ENCODE measurements at regions not wholly inside any gene's neighbourhood (a gene's known extent, or its start where the extent isn't known, plus 50 kb on each side); places are given as distances from the start of the nearest gene placed in this dataset.

DNA sequence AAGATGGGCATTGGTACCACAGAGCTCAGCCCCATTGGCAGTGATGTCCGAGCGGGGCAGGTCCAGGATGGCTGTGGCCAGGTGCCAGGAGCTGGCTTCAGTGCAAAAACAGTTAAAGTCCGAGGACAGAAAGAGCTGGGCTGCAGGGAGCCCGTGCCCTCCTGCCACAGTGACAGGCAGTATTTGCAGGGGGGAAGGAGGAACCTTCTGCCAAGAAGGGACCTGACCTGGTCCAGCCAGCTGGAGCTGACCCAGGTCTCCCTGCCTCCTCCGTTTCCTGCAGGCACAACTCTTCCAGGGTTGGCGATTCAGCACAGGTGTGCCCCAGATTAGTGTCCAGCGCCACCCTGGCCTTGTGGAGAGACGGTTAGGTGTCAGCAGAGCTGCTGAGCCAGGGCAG lies 199.0 kb downstream of the ENGASE start:
- TF ChIP-seq Cebpa-rat (IDR thresholded peaks at IDR 0.05) = no peak
- Histone ChIP-seq H3K36me3 (no peaks in the 10 kb centered on the region), H3K27ac (no peak overlapping the region), H3K9me3 (replicated peaks in 1 of 11) (no peaks in the 10 kb centered on the region), H3K27me3 (no peaks in the 10 kb centered on the region), H4K20me1 (peaks cover 0 to 24% (median 0%) of the 10 kb centered on the region in 11 experiments; a peak in 6 of 22 replicates), H3K4me3 (no peak overlapping the region), H3K4me1 (peaks cover 0 to 23% (median 11%) of the 10 kb centered on the region in 10 experiments; a peak in 11 of 20 replicates), H3K9ac (no peak overlapping the region), H3K4me2 (no peak overlapping the region)

DNA sequence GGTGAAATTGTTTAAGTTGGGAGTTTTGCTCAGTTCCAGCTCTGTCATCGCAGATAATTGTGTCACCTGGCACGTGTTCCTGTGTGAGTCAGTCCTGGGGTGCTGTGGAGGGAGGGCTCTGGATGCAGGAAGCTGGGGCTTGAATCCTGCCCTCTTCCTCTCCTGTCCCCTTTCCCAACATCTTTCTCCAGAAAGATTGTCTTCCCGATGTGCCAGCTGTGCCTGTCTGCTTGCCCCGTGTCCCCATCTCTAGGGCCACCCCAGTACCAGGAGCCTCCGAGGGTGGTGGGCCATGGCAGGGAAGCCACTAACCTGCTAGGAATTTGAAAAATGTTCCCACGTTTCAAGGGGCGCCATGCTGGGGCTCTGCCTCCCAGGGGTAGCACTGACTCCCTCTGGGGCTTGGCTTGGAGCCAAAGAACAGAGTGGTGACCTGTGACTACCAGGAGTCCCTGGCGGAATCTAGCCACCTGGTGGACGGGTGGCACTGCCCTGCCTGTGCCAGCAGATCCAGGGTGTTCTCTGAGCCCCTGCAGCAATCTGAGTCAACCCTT lies 198.1 kb downstream of the ENGASE start:
- no peaks in the 10 kb centered on the region for H3K36me3 ChIP-seq
- no peaks in the 10 kb centered on the region for H3K9me3 ChIP-seq (replicated peaks in 1 of 11)
- H3K9ac ChIP-seq = no peak overlapping the region
- H3K27me3 ChIP-seq = no peaks in the 10 kb centered on the region
- H4K20me1 ChIP-seq = peaks cover 0 to 16% (median 0%) of the 10 kb centered on the region in 11 experiments; a peak in 5 of 22 replicates
- no peak overlapping the region for H3K27ac ChIP-seq
- peak overlapping the region in 2 of 11 experiments; percentile 9 to 16; a peak in 3 of 22 replicates for H3K4me2 ChIP-seq
- TF ChIP-seq Cebpa-rat (IDR thresholded peaks at IDR 0.05) = no peak
- H3K4me3 ChIP-seq = no peak overlapping the region
- peaks cover 0 to 23% (median 11%) of the 10 kb centered on the region in 10 experiments; a peak in 11 of 20 replicates for H3K4me1 ChIP-seq

DNA sequence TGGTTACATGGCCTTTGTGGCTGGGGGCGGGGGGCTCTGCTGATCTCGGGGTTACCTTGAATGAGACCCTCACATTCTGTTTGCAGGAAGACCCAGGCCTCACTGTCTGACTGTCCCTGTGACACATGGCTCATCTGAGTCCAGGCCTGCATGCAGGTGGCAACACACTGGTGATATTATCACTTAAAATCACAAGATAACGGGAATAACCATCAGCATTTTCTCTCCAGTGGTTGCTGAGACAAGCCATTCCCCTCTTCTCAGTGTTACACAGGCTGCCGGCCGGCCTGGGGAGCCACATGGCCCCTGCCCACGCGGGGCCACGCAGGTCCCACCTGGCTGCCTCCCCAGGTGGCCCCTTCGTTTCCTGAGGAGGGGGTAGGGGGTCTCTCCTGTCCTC lies 197.6 kb downstream of the ENGASE start:
- H3K27ac ChIP-seq = no peak overlapping the region
- no peak for TF ChIP-seq Cebpa-rat (IDR thresholded peaks at IDR 0.05)
- no peaks in the 10 kb centered on the region for H3K36me3 ChIP-seq
- H3K27me3 ChIP-seq = no peaks in the 10 kb centered on the region
- peaks cover 0 to 23% (median 11%) of the 10 kb centered on the region in 10 experiments; a peak in 11 of 20 replicates for H3K4me1 ChIP-seq
- H4K20me1 ChIP-seq = peaks cover 0 to 16% (median 0%) of the 10 kb centered on the region in 11 experiments; a peak in 4 of 22 replicates
- no peak overlapping the region for H3K4me3 ChIP-seq
- H3K9ac ChIP-seq = no peak overlapping the region
- peak overlapping the region in 2 of 11 experiments; percentile 9 to 16; a peak in 2 of 22 replicates for H3K4me2 ChIP-seq
- H3K9me3 ChIP-seq (replicated peaks in 1 of 11) = no peaks in the 10 kb centered on the region

DNA sequence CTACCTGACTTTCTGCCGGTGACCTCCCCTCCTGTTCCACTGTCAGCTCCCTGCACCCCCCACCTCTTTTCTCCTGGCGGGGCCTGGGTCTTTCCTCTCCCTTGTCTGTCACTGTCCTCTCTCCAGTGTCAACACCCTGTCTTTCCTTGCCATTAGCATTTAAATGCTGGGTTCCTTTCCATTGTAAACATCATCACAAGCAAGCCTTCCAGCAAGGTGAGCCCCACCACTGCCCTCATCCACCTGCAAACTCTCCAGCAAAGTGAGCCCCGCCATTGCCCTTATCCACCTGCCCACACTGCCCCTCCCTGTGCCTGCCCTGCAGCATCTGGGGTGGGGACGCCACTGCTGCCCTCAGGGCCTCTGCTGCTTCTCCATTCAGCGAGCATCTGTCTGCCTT lies 195.0 kb downstream of the ENGASE start:
- Histone ChIP-seq H3K4me1 (peaks cover 0 to 17% (median 6%) of the 10 kb centered on the region in 10 experiments; a peak in 10 of 20 replicates), H3K27me3 (no peaks in the 10 kb centered on the region), H4K20me1 (peaks cover 0 to 21% (median 0%) of the 10 kb centered on the region in 11 experiments; a peak in 5 of 22 replicates), H3K4me3 (no peak overlapping the region), H3K9ac (no peak overlapping the region), H3K9me3 (replicated peaks in 1 of 11) (no peaks in the 10 kb centered on the region), H3K4me2 (no peak overlapping the region), H3K36me3 (no peaks in the 10 kb centered on the region), H3K27ac (no peak overlapping the region)
- TF ChIP-seq Cebpa-rat (IDR thresholded peaks at IDR 0.05) = no peak

DNA sequence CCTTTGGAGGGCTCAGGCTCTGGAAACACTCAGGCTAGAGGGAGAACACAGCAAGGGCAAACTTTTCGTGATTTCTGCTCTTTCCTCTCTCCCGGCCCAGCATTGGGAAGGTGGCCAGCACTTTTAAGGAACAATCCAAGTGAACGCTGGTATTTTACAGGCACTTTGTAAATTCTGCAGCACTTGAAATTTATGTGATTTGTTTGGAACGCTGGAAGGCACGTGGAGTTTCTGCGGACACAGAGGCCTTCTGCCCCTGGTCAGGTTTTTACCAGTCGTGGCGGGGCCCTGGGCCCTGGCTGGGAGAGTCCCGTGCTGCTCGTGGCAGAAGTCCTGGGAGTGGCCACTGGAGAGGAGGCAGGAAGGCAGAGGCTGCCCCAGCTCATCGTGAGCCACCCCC lies 188.6 kb downstream of the ENGASE start:
- TF ChIP-seq Cebpa-rat (IDR thresholded peaks at IDR 0.05) = no peak
- H3K27me3 ChIP-seq = peaks cover 0 to 27% (median 6%) of the 10 kb centered on the region in 11 experiments; a peak in 11 of 22 replicates

GRCh38 chr17:79262624-79263023 lies 188.0 kb downstream of the ENGASE start:
- H4K20me1 ChIP-seq = peaks cover 0 to 55% (median 7%) of the 10 kb centered on the region in 11 experiments; a peak in 12 of 22 replicates
- peak overlapping the region in 9 of 11 experiments; percentile 0 to 93 (median 77); a peak in 15 of 22 replicates for H3K4me2 ChIP-seq
- H3K27me3 ChIP-seq = peaks cover 0 to 27% (median 9%) of the 10 kb centered on the region in 11 experiments; a peak in 11 of 22 replicates
- peaks cover 0 to 44% (median 29%) of the 10 kb centered on the region in 10 experiments; a peak in 16 of 20 replicates for H3K4me1 ChIP-seq
- H3K27ac ChIP-seq = no peak overlapping the region
- H3K9ac ChIP-seq = no peak overlapping the region
- TF ChIP-seq Cebpa-rat (IDR thresholded peaks at IDR 0.05) = no peak
- no peaks in the 10 kb centered on the region for H3K36me3 ChIP-seq
- H3K4me3 ChIP-seq = no peak overlapping the region
- no peaks in the 10 kb centered on the region for H3K9me3 ChIP-seq (replicated peaks in 1 of 11)

More for the DNA sequence above, 188.6 kb downstream of the ENGASE start:
- Histone ChIP-seq H3K9me3 (replicated peaks in 1 of 11) (no peaks in the 10 kb centered on the region), H3K4me3 (no peak overlapping the region), H3K4me2 (peak overlapping the region in 8 of 11 experiments; percentile 66 to 93 (median 78); a peak in 14 of 22 replicates), H3K4me1 (peaks cover 0 to 44% (median 29%) of the 10 kb centered on the region in 10 experiments; a peak in 16 of 20 replicates), H3K9ac (no peak overlapping the region), H3K36me3 (no peaks in the 10 kb centered on the region), H4K20me1 (peaks cover 0 to 49% (median 7%) of the 10 kb centered on the region in 11 experiments; a peak in 12 of 22 replicates), H3K27ac (no peak overlapping the region)

DNA sequence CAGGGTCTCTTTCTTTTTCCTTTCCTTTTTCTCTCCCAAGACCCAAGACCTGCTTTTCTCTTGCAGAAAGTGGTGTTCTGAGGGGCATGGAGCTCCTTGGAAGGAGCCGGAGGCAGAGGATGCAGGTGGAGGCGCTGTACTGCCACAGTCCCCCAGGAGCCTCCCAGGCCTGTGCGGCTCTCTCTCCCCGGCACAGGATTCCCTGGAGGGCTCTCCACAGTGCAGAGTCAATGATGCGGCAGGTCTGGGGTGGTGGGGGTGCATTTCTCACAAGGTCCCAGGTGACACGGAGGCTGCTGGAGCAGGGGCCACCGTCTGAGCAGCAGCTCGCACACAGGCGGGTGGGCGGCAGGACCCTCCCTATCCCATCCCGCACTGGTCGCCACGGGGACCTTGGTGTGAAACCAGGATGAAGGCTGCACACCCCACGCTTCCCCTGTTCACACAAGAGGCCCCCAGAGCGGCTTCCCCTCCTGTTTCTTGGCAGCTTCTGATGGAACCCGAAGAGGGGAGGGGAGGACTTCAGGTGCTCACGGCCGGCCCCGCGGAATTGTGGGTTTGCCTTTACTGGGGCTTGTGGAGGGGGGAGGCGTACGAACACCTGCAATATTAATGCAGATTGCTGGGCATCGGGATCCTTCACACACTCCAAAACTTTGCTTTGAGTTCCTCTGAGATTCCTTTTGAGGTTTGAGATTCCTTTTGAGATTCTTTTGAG lies 186.9 kb downstream of the ENGASE start:
- Histone ChIP-seq H3K27ac (no peak overlapping the region), H3K4me3 (no peak overlapping the region; a peak in 1 of 20 replicates), H3K4me1 (peaks cover 0 to 50% (median 32%) of the 10 kb centered on the region in 10 experiments; a peak in 16 of 20 replicates), H3K4me2 (peak overlapping the region in 9 of 11 experiments; percentile 43 to 93 (median 77); a peak in 19 of 22 replicates), H3K36me3 (no peaks in the 10 kb centered on the region), H3K9me3 (replicated peaks in 1 of 11) (no peaks in the 10 kb centered on the region), H4K20me1 (peaks cover 0 to 60% (median 7%) of the 10 kb centered on the region in 11 experiments; a peak in 12 of 22 replicates), H3K27me3 (peaks cover 0 to 33% (median 12%) of the 10 kb centered on the region in 11 experiments; a peak in 12 of 22 replicates), H3K9ac (0 out of 22 replicates have a peak overlapping the region, but pooled peaks of 1 of the 11 experiments have one; percentile 20)
- no peak for TF ChIP-seq Cebpa-rat (IDR thresholded peaks at IDR 0.05)

DNA sequence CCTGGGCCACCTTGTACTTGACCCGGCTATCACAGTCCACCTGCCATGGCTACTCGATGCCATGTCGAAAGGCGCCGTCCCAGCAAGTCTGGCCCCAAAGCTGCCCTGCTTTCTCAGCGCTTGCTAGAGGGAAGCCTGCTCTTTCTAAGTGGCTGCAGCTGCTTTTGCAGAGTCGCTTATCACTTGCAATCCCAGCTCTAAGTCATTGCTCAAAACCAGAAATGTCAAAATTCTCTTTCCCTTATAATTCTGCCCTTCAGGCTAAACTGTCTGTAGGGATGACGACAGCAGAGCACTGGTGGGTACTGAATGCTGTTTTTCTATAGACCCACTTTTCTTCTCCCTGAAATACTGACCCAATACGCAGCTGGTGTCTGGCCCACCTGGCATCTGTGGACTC lies 184.2 kb downstream of the ENGASE start:
- H3K4me1 ChIP-seq = peaks cover 0 to 46% (median 28%) of the 10 kb centered on the region in 10 experiments; a peak in 16 of 20 replicates
- H3K36me3 ChIP-seq = no peaks in the 10 kb centered on the region
- H3K4me2 ChIP-seq = no peak overlapping the region
- no peak for TF ChIP-seq Cebpa-rat (IDR thresholded peaks at IDR 0.05)
- H3K9me3 ChIP-seq (replicated peaks in 1 of 11) = no peaks in the 10 kb centered on the region
- H3K9ac ChIP-seq = no peak overlapping the region
- H3K27me3 ChIP-seq = peaks cover 0 to 33% (median 16%) of the 10 kb centered on the region in 11 experiments; a peak in 12 of 22 replicates
- H4K20me1 ChIP-seq = peaks cover 0 to 60% (median 7%) of the 10 kb centered on the region in 11 experiments; a peak in 12 of 22 replicates
- H3K4me3 ChIP-seq = no peak overlapping the region
- no peak overlapping the region for H3K27ac ChIP-seq

GRCh38 chr17:79258041-79258440 lies 183.4 kb downstream of the ENGASE start:
- Histone ChIP-seq H3K4me3 (no peak overlapping the region), H4K20me1 (peaks cover 0 to 53% (median 7%) of the 10 kb centered on the region in 11 experiments; a peak in 12 of 22 replicates), H3K4me2 (no peak overlapping the region), H3K27ac (no peak overlapping the region), H3K9me3 (replicated peaks in 1 of 11) (no peaks in the 10 kb centered on the region), H3K9ac (no peak overlapping the region), H3K27me3 (peaks cover 0 to 28% (median 16%) of the 10 kb centered on the region in 11 experiments; a peak in 12 of 22 replicates), H3K4me1 (peaks cover 0 to 47% (median 30%) of the 10 kb centered on the region in 10 experiments; a peak in 16 of 20 replicates), H3K36me3 (no peaks in the 10 kb centered on the region)
- TF ChIP-seq Cebpa-rat (IDR thresholded peaks at IDR 0.05) = no peak

Measured in BLaER1 treated with 17β-estradiol and CSF1 and Interleukin-3, amounts not matched to agents 10 nM and 100 nM (cell line).